HG03159 (cell line): ENCODE measurements at regions not wholly inside any gene's neighbourhood (a gene's known extent, or its start where the extent isn't known, plus 50 kb on each side); places are given as distances from the start of the nearest gene placed in this dataset.
"Not testable (repeated sequence)": the region's sequence is repeated elsewhere in the genome, so short reads cannot be mapped to it uniquely, and the experiment has no call there.

Experiments used
- ATAC-seq: cut with Tn5 transposase; IDR thresholded peaks from one replicate; pipeline ENCODE4 v1.9.1; 2021; ENCODE audit warnings: mild to moderate bottlenecking, moderate library complexity; ENCODE audit not compliant: unreplicated experiment

DNA sequence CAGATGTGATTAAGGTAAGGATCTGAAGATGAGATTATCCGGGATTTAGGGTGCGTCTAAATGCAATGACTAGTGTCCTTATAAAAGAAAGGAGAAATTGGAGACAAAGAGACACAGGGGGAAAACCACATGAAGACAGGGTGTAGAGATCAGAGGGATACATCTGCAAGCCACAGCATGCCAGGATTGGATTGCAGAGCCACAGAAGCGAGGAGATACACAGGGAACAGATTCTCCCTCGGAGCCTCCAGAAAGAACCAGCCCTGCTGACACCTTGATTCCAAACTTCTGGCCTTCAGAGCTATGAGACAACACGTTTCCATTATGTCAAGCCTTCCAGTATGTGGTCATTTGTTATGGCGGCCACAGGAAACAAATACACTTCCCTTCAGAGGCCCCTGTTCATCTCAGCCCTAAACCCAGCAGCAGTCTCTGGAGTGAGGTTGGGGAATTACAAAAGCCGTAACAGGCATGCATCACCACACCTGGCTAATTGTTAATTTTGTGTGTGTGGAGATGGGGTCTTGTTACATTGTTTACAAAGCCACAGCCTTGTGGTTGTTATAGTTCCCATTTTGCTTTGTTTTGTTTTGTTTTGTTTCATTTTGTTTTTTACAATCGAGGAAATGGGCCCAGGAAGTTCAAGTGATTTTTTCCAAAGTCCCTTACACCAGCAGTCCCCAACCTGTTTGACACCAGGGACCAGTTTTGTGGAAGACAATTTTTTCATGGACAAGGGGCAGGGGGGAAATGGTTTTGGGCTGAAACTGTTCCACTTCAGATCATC, 51.6 kb upstream of the LYRM9 start:
- no peak for ATAC-seq

DNA sequence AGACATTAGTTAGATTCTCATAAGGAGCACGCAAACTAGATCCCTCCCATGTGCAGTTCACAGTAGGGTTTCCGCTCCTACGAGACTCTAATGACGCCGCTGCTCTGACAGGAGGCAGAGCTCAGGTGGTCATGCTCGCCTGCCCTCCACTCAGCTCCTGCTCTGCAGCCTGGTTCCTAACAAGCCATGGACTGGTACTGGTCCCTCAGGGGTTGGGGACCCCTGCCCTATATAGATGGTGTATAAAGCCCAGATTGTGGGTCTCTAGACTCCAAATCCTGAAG, 52.1 kb upstream of the LYRM9 start:
- ATAC-seq: no peak

DNA sequence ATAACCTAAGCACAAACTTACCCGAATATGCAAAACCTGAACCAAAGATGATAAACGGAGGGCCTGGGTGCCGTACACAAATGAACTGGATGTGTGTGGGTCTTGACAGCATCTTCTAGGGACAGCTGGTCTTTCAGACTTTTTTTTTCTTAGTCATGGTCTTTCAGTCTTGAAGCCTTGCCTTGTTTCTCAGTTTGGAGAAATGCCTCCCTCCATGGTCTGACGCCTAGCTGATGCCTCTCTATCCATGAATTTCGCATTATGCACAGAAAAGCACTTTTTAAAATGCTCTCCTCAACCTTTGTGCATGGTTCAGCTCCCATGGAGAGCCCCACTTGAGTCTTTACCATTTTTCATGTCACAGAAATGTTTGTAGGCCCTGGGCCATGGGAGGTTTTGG, 52.8 kb upstream of the LYRM9 start:
- ATAC-seq: no peak

- no peak for ATAC-seq
Observed at GRCh38 chr17:27946513-27946912, 53.3 kb upstream of the LYRM9 start.

GRCh38 chr17:27947005-27947406, 53.8 kb upstream of the LYRM9 start:
- no peak for ATAC-seq

DNA sequence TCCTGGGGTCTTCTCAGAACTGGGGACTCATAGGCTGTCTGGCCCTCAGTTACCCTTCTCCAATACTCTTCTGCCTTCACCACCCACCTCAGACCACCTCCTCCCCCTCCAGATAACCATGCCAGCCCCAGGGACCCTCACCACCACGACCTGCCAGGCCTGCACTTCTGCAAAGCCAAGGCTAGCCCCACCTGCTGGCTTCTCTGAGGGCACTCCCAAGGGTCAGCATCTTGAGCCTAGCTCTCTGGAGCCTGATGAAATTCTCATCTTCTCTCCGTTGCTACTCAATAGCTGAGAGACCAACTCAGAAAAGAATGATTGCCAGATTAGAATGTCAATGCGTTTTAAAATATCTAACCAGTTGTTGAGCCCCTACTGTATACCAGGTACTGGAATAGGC, 56.1 kb upstream of the LYRM9 start:
- ATAC-seq: no peak

- not testable (repeated sequence) for ATAC-seq
Observed at GRCh38 chr17:27950225-27950624, 57.1 kb upstream of the LYRM9 start.

DNA sequence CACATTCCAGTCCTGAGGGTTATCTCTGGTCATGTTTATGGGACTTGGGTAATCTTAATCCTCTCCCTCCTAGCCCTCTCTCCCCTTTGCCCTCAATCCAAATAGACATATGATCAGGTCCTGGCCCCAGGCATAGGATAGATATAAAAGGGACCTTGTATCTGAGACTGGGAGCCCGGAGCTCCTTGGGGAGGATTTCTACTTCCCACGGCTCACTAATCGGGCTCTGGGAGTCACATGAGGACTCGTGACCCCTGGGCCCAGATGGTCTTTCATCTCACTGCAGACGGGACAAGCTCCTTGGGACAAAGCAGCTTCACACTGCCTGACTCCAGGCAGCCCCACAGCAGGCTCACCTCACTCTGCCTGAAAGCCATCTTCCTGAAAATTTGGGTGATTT, 57.8 kb upstream of the LYRM9 start:
- ATAC-seq: no peak

GRCh38 chr17:27951872-27952271, 58.7 kb upstream of the LYRM9 start:
- ATAC-seq: no peak

GRCh38 chr17:27952366-27952765, 59.2 kb upstream of the LYRM9 start:
- ATAC-seq: no peak

- ATAC-seq: no peak
Observed at GRCh38 chr17:27954548-27955495, 61.7 kb upstream of the LYRM9 start.

DNA sequence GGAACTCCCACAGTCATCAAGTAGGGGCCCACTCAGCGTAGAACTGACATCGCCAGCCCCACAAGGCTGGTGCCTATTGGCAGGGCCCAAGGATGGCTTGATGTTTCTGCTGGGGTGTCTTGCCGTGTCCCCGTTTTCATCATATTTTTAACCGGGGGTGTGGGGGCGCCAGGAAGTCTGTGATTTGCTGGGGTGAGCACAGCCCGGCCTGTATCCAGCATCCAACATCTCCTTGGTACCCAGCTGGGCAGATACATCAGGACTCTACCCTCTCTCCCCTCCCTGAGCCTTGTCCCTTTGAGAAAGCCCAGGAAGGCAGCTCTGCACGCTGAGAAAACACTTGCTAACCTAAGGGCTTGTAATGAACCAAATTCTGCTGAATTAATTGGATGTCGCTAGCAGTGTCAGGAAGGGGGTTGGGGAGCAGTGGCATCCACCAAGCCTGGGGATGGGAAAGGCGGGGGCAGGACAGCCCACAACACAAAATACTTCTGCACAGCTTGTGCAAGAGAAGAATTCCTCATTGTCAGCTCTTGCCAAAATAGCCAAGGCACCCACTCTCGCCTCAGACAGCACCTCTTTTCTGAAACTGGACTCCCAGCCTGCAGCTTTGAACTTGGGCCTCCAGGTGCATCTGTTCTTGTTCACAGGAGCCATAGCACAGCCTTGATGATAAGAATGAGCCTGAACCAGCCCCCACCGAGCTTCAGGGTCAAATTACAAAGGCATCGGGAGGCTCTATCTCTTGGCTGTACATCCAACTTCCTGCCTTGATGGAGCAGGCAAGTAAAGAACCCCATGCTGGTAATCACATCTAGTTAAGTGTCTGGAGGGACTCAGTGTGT, 63.7 kb upstream of the LYRM9 start:
- no peak for ATAC-seq

GRCh38 chr17:27957446-27957793, 64.3 kb upstream of the LYRM9 start:
- ATAC-seq: not testable (repeated sequence)

- ATAC-seq: no peak
Observed at GRCh38 chr17:27958708-27959381, 65.7 kb upstream of the LYRM9 start.

- no peak for ATAC-seq
Observed at GRCh38 chr17:27959382-27959709, 66.2 kb upstream of the LYRM9 start.

DNA sequence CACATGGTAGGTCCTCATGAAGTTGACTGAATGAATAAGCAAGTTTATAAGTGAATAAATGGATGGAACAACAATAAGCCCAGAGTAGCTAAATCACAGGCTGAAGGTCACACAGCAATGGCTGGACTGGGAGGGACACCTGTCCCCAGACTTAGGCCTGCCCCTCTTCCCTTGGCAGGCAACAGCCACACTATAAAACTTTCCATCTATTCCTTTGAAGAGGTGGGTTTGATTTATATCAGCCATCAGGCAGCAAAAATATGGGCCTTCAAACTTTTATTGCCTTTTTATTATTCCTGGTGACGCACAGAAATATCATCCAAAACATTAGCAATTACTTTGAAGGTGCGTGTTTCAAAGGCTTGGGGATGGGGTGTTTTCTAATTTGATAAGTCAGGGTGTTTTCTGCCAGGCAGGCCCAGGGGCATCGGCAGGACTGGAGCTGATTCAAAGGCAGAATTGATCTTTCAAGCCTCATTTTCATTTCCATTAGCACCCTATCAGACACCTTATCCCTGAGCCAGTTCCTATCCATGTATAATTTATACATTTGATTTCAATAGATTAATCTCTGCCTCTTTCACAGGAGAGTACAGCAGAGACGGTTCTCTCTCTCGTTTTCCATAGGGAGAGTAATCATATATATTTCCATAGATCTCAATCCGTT, 67.2 kb upstream of the LYRM9 start:
- no peak for ATAC-seq

- not testable (repeated sequence) for ATAC-seq
Observed at GRCh38 chr17:27962581-27962980, 69.4 kb upstream of the LYRM9 start.

- no peak for ATAC-seq
Observed at GRCh38 chr17:27965224-27965623, 72.1 kb upstream of the LYRM9 start.

DNA sequence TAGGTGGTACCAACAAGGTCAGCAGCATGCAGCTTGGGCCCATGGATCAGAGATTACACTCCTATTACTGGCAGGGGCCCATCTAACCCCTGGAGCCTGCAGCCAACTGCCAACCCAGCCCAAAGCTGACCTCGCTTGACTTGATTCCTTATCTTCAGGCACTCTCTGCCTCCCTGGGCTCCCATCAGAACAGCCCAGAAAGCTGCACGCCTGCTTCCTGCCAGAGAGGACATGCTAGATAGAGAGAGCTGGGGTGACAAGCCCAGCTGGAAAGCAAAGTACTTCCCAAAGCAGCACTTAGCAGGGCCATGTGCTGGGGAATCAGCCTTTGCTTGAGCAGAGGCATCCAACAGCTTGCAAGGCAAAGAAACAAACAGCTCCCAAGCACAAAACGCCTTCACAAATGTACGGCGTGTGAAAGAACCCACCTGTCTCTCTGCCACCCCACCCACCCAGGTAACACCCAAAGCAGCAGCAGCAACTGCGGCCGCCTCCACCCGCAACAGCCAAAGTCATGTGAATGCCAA, 74.2 kb upstream of the NLK start:
- no peak for ATAC-seq

DNA sequence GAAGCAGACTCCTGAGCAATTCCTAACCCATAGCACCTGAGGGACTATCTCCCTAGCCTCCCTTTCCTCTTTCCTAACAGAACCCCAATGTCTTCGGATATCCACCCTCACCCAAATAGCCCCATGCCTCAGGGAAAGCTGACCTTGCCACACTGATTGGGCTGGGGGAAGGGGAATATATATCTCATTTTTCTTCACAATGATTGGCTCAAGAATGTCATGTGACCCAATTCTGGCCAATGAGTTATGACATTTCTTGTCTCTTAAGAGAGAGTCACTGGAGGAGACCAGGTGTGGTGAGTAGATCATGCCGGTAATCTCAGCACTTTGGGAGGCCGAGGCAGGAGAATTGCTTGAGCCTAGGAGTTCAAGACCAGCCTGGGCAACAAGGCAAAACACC, 71.9 kb upstream of the NLK start:
- no peak for ATAC-seq
